ENCODE measurements at regions not wholly inside any gene's neighbourhood (a gene's known extent, or its start where the extent isn't known, plus 50 kb on each side); places are given as distances from the start of the nearest gene placed in this dataset.

DNA sequence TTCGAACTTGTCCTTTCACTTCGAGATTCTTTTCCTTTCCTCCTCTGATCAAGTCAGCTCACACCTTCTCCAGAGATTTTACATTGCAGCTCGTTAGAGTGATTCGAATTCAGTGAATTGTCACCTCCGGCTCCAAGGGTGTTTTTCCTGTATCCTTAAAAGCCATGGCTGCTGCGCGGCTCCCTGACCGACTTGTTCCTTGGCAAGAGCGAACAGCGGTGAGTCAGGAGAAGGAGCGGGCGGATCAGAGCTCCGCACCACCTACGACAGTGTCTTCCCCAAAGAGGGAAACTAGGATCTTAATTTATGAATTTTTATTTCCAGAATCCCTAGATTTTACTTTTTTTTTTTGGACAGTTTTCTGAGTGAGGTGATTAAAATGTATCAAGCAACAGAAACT, 204.4 kb upstream of the ADGRL2 start:
- Histone ChIP-seq H3K4me1 (no peaks in the 10 kb centered on the region), H3K9me3 (peaks cover 0 to 2% (median 0%) of the 10 kb centered on the region in 4 donors), H3K4me3 (no peak overlapping the region), H3K27ac (no peak overlapping the region), H3K36me3 (no peaks in the 10 kb centered on the region), H3K27me3 (no peaks in the 10 kb centered on the region)
- no peak for DNase-seq
- TF ChIP-seq, protein P1, sequence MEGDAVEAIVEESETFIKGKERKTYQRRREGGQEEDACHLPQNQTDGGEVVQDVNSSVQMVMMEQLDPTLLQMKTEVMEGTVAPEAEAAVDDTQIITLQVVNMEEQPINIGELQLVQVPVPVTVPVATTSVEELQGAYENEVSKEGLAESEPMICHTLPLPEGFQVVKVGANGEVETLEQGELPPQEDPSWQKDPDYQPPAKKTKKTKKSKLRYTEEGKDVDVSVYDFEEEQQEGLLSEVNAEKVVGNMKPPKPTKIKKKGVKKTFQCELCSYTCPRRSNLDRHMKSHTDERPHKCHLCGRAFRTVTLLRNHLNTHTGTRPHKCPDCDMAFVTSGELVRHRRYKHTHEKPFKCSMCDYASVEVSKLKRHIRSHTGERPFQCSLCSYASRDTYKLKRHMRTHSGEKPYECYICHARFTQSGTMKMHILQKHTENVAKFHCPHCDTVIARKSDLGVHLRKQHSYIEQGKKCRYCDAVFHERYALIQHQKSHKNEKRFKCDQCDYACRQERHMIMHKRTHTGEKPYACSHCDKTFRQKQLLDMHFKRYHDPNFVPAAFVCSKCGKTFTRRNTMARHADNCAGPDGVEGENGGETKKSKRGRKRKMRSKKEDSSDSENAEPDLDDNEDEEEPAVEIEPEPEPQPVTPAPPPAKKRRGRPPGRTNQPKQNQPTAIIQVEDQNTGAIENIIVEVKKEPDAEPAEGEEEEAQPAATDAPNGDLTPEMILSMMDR (IDR thresholded peaks at IDR 0.05): no peak
- TF ChIP-seq POLR2A (IDR thresholded peaks at IDR 0.05): no peak

DNA sequence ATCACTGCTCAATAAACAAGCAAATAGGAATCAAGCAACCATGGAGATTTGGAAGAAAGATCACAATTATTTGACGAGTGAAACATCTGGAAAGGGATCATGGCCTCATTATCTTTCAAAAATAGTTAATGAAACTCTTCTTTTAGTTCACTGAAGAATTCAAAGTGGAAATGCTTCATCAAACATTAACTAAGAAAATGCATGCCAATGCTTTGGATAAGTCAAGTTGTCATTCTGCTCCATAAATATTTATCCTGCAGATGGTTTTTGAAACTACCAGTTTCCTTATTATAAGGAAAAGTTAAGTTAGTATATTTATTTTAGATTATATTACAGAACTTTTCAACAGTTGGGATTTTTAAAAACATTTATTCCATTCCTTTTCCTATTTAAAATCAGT, 206.5 kb upstream of the ADGRL2 start:
- no peak for TF ChIP-seq POLR2A (IDR thresholded peaks at IDR 0.05)
- TF ChIP-seq, protein P1 (IDR thresholded peaks at IDR 0.05): no peak
- H3K27ac ChIP-seq: no peak overlapping the region
- H3K36me3 ChIP-seq: no peaks in the 10 kb centered on the region
- H3K27me3 ChIP-seq: no peaks in the 10 kb centered on the region
- DNase-seq: no peak
- H3K9me3 ChIP-seq: peaks cover 0 to 2% (median 0%) of the 10 kb centered on the region in 4 donors
- no peaks in the 10 kb centered on the region for H3K4me1 ChIP-seq
- H3K4me3 ChIP-seq: no peak overlapping the region

DNA sequence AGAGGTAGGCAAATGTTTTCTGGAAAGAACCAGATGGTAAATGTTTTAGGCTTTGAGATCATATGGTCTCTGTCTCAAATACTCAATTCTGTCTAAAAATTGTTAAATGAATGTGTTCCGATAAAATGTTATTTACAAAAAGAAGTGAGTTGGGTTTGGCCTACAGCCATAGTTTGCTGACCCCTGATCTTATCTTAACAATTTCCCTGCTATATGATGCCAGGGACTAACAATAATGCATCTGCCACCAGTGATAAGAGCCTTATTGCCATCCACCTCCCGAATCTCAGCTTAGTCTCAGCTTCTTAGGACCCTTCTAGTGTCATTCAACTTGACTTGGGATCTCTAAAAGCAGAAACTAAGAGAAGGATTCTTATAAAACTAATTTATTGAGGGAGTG, 208.5 kb upstream of the ADGRL2 start:
- H3K4me3 ChIP-seq: no peak overlapping the region
- no peak overlapping the region for H3K27ac ChIP-seq
- no peak for DNase-seq
- H3K27me3 ChIP-seq: no peaks in the 10 kb centered on the region
- no peaks in the 10 kb centered on the region for H3K36me3 ChIP-seq
- peaks cover 0 to 2% (median 0%) of the 10 kb centered on the region in 4 donors for H3K9me3 ChIP-seq
- H3K4me1 ChIP-seq: no peaks in the 10 kb centered on the region
- TF ChIP-seq, protein P1 (IDR thresholded peaks at IDR 0.05): no peak
- TF ChIP-seq POLR2A (IDR thresholded peaks at IDR 0.05): no peak

DNA sequence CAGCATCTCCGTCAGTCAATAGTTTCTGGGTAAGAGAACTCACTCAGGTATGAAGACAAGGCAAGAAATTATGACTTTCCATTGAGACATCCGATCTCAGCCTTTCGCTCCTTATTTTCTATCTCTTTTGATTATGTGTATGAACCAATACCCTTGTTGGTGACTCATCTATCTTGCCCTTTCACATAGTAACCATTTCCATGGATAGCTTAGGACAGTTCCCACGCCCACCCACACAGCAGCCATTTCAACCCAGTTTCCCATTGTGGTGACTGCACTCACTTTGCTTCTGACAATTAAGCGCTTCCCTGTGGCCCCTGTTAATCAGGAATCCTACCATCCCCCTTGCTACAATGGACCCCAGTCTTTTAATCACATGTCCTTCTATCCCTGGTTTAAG, 210.6 kb upstream of the ADGRL2 start:
- Histone ChIP-seq H3K36me3 (no peaks in the 10 kb centered on the region), H3K27me3 (no peaks in the 10 kb centered on the region), H3K27ac (no peak overlapping the region), H3K4me1 (no peaks in the 10 kb centered on the region), H3K4me3 (no peak overlapping the region), H3K9me3 (peaks cover 0 to 2% (median 0%) of the 10 kb centered on the region in 4 donors)
- DNase-seq: no peak
- TF ChIP-seq, protein P1 (IDR thresholded peaks at IDR 0.05): no peak
- no peak for TF ChIP-seq POLR2A (IDR thresholded peaks at IDR 0.05)

DNA sequence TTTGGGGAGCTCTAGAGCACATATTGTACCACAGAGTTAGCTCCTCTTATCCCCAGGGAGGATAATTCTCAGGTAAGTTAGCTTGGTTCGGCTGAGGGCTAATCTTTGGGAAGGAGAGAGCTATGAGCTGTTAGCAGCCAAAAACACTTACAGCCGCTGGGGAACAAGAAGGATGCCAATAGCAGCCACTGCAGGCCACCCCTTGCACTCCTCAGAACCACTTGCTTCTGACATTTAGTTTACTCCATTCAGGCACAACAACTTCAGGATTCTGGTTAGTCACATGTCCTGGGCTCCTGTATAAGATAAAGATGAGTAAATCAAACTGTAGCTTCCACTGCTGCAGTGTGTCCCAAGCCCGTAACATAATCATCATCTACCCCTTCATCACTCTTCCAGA, 212.6 kb upstream of the ADGRL2 start:
- TF ChIP-seq, protein P1 (IDR thresholded peaks at IDR 0.05): no peak
- no peak for TF ChIP-seq POLR2A (IDR thresholded peaks at IDR 0.05)
- Histone ChIP-seq H3K4me3 (no peak overlapping the region), H3K27ac (peak overlapping the region in 1 of 4 donors; percentile 16), H3K36me3 (no peaks in the 10 kb centered on the region), H3K4me1 (no peaks in the 10 kb centered on the region), H3K9me3 (peaks cover 0 to 2% (median 0%) of the 10 kb centered on the region in 4 donors), H3K27me3 (no peaks in the 10 kb centered on the region)
- no peak for DNase-seq

DNA sequence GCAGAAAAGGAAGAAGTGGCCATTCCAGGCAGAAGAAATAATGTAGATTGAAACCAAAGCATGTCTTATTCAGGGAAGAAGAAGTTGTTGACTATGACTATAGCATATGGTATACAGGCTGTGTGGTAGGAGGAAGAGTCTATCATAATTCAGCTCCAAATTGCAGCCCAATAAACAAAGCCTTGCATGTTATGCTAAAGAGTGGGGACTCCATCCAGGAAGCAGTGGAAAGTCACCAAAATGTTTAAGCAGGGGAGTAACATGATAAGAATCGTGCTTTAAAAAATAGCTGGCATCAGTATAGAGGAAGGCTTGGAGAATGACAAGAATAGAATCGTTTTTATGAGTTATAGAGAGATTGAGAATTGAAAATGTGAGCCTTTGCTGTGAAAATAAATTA, 213.3 kb upstream of the ADGRL2 start:
- Histone ChIP-seq H3K4me3 (no peak overlapping the region), H3K9me3 (peaks cover 0 to 2% (median 0%) of the 10 kb centered on the region in 4 donors), H3K4me1 (no peaks in the 10 kb centered on the region), H3K27ac (no peak overlapping the region), H3K36me3 (no peaks in the 10 kb centered on the region), H3K27me3 (no peaks in the 10 kb centered on the region)
- no peak for TF ChIP-seq POLR2A (IDR thresholded peaks at IDR 0.05)
- TF ChIP-seq, protein P1 (IDR thresholded peaks at IDR 0.05): no peak
- no peak for DNase-seq
